HT-29 (cell line): ENCODE measurements at regions not wholly inside any gene's neighbourhood (a gene's known extent, or its start where the extent isn't known, plus 50 kb on each side); places are given as distances from the start of the nearest gene placed in this dataset.

ENCODE experiments used
- DNase-seq: peaks from one replicate; pipeline ENCODE4 v3.0.0-alpha.2; 2015; ENCODE audit warnings: low spot score

GRCh38 chr20:56800088-56800487 lies 171.0 kb downstream of the TFAP2C start:
- no peak for DNase-seq

- DNase-seq, result no peak
These were observed 173.1 kb downstream of the TFAP2C start for GRCh38 chr20:56801971-56802755.

GRCh38 chr20:56802805-56803204 lies 173.7 kb downstream of the TFAP2C start:
- DNase-seq, result no peak

GRCh38 chr20:56805313-56805712 lies 176.2 kb downstream of the TFAP2C start:
- DNase-seq, result no peak

GRCh38 chr20:56805966-56806365 lies 176.9 kb downstream of the TFAP2C start:
- no peak for DNase-seq

- DNase-seq, result no peak
These were observed 177.9 kb downstream of the TFAP2C start for GRCh38 chr20:56806952-56807517.

- DNase-seq, result no peak
These were observed 179.1 kb downstream of the TFAP2C start for GRCh38 chr20:56808117-56808725.

- no peak for DNase-seq
These were observed 179.6 kb downstream of the TFAP2C start for GRCh38 chr20:56808732-56809131.

GRCh38 chr20:56809668-56810067 lies 180.6 kb downstream of the TFAP2C start:
- no peak for DNase-seq

GRCh38 chr20:56810141-56810540 lies 181.0 kb downstream of the TFAP2C start:
- DNase-seq, result no peak

- DNase-seq, result no peak
These were observed 186.7 kb downstream of the TFAP2C start for GRCh38 chr20:56815796-56816195.

- no peak for DNase-seq
These were observed 187.2 kb downstream of the TFAP2C start for GRCh38 chr20:56816349-56816748.

- DNase-seq, result no peak
These were observed 188.9 kb downstream of the TFAP2C start for GRCh38 chr20:56817780-56818675.

- no peak for DNase-seq
These were observed 191.9 kb downstream of the TFAP2C start for GRCh38 chr20:56820984-56821383.

GRCh38 chr20:56826306-56826704 lies 197.2 kb downstream of the TFAP2C start:
- DNase-seq, result no peak

GRCh38 chr20:56826705-56827665 lies 197.9 kb downstream of the TFAP2C start:
- no peak for DNase-seq

GRCh38 chr20:56827763-56828162 lies 198.7 kb downstream of the TFAP2C start:
- no peak for DNase-seq

GRCh38 chr20:56828402-56828801 lies 199.3 kb downstream of the TFAP2C start:
- no peak for DNase-seq

GRCh38 chr20:56829788-56830385 lies 200.8 kb downstream of the TFAP2C start:
- DNase-seq, result no peak

- no peak for DNase-seq
These were observed 202.7 kb downstream of the TFAP2C start for GRCh38 chr20:56831795-56832194.
